PFSK-1 (cell line): ENCODE measurements at regions not wholly inside any gene's neighbourhood (a gene's known extent, or its start where the extent isn't known, plus 50 kb on each side); places are given as distances from the start of the nearest gene placed in this dataset.

Experiments used
- FOXP2 ChIP-seq: optimal IDR thresholded peaks from 2 replicates; pipeline ENCODE3; 2011; ENCODE audit warnings: borderline replicate concordance, control low read depth, inconsistent platforms; ENCODE audit not compliant: insufficient read depth; ENCODE audit errors: extremely low read length, extremely low read depth
- POLR2AphosphoS5 ChIP-seq: IDR thresholded peaks from 2 replicates; pipeline ENCODE4 v1.6.1; 2012; ENCODE audit warnings: low read depth, mild to moderate bottlenecking, control low read depth, low read length, moderate library complexity
- SIN3A ChIP-seq: IDR thresholded peaks from 2 replicates; pipeline ENCODE4 v1.6.1; 2012; ENCODE audit warnings: mild to moderate bottlenecking, low read length, moderate library complexity, borderline replicate concordance; ENCODE audit not compliant: insufficient read depth
- TAF1 ChIP-seq: IDR thresholded peaks from 2 replicates; pipeline ENCODE4 v1.6.1; 2012; ENCODE audit warnings: low read length, control low read depth, borderline replicate concordance; ENCODE audit not compliant: insufficient read depth
- TF ChIP-seq, protein P1 (sequence below), 2 experiments: IDR thresholded peaks; 2 replicates each; pipeline versions ENCODE4 v1.6.1 to v1.8.0; 2011 to 2012; ENCODE audit warnings: low read depth in 2 of 2, low read length in 2 of 2, control low read depth in 1 of 2, inconsistent platforms in 1 of 2, mild to moderate bottlenecking in 1 of 2, moderate library complexity in 1 of 2; ENCODE audit not compliant: insufficient read depth in 1 of 2

DNA sequence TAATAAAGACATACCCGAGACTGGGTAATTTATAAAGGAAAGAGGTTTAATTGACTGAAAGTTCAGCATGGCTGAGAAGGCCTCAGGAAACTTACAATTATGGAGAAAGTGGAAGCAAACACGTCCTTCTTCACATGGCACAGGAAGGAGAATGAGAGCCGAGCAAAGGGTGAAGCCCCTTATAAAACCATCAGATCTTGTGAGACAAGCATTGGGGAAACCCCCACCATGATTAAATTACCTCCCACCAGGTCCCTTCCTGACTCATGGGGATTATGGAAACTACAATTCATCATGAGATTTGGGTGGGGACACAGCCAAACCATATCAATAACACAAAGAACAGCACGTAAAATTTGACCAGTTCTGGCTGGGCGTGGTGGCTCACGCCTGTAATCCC, 85.6 kb upstream of the ATF7IP start:
- TF ChIP-seq SIN3A (no peak), POLR2AphosphoS5 (no peak), TAF1 (no peak), FOXP2 (no peak)
- TF ChIP-seq, protein P1, sequence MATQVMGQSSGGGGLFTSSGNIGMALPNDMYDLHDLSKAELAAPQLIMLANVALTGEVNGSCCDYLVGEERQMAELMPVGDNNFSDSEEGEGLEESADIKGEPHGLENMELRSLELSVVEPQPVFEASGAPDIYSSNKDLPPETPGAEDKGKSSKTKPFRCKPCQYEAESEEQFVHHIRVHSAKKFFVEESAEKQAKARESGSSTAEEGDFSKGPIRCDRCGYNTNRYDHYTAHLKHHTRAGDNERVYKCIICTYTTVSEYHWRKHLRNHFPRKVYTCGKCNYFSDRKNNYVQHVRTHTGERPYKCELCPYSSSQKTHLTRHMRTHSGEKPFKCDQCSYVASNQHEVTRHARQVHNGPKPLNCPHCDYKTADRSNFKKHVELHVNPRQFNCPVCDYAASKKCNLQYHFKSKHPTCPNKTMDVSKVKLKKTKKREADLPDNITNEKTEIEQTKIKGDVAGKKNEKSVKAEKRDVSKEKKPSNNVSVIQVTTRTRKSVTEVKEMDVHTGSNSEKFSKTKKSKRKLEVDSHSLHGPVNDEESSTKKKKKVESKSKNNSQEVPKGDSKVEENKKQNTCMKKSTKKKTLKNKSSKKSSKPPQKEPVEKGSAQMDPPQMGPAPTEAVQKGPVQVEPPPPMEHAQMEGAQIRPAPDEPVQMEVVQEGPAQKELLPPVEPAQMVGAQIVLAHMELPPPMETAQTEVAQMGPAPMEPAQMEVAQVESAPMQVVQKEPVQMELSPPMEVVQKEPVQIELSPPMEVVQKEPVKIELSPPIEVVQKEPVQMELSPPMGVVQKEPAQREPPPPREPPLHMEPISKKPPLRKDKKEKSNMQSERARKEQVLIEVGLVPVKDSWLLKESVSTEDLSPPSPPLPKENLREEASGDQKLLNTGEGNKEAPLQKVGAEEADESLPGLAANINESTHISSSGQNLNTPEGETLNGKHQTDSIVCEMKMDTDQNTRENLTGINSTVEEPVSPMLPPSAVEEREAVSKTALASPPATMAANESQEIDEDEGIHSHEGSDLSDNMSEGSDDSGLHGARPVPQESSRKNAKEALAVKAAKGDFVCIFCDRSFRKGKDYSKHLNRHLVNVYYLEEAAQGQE (IDR thresholded peaks at IDR 0.05; ENCODE audit: insufficient read depth in 1 of 2, low read depth in 2 of 2, low read length in 2 of 2): no peak
